ENCODE measurements at regions not wholly inside any gene's neighbourhood (a gene's known extent, or its start where the extent isn't known, plus 50 kb on each side); places are given as distances from the start of the nearest gene placed in this dataset.

- DNase-seq = no peak
These were observed 635.6 kb upstream of the ALCAM start for GRCh38 chr3:104731074-104731473.

GRCh38 chr3:104734627-104735026 is 632.1 kb upstream of the ALCAM start:
- DNase-seq = no peak

- DNase-seq = no peak
These were observed 631.0 kb upstream of the ALCAM start for GRCh38 chr3:104735691-104736090.

GRCh38 chr3:104738271-104738670 is 628.4 kb upstream of the ALCAM start:
- DNase-seq = no peak

GRCh38 chr3:104740874-104741379 is 625.8 kb upstream of the ALCAM start:
- DNase-seq = no peak

GRCh38 chr3:104742044-104742443 is 624.7 kb upstream of the ALCAM start:
- DNase-seq = no peak

GRCh38 chr3:104745313-104745712 is 621.4 kb upstream of the ALCAM start:
- no peak for DNase-seq

- DNase-seq = no peak
These were observed 620.7 kb upstream of the ALCAM start for GRCh38 chr3:104746056-104746455.

GRCh38 chr3:104750581-104750980 is 616.1 kb upstream of the ALCAM start:
- DNase-seq = no peak

- no peak for DNase-seq
These were observed 610.9 kb upstream of the ALCAM start for GRCh38 chr3:104755791-104756190.

GRCh38 chr3:104763007-104763406 is 603.7 kb upstream of the ALCAM start:
- no peak for DNase-seq

- DNase-seq = no peak
These were observed 602.2 kb upstream of the ALCAM start for GRCh38 chr3:104764496-104764895.

GRCh38 chr3:104768886-104769285 is 597.8 kb upstream of the ALCAM start:
- no peak for DNase-seq

- no peak for DNase-seq
These were observed 587.4 kb upstream of the ALCAM start for GRCh38 chr3:104779324-104779723.

GRCh38 chr3:104781112-104781511 is 585.6 kb upstream of the ALCAM start:
- DNase-seq = no peak

GRCh38 chr3:104785947-104786346 is 580.8 kb upstream of the ALCAM start:
- no peak for DNase-seq

GRCh38 chr3:104787306-104787705 is 579.4 kb upstream of the ALCAM start:
- DNase-seq = no peak

GRCh38 chr3:104788807-104789206 is 577.9 kb upstream of the ALCAM start:
- DNase-seq = no peak

- DNase-seq = no peak
These were observed 575.4 kb upstream of the ALCAM start for GRCh38 chr3:104791331-104791730.

GRCh38 chr3:104796556-104796955 is 570.2 kb upstream of the ALCAM start:
- no peak for DNase-seq

- no peak for DNase-seq
These were observed 561.7 kb upstream of the ALCAM start for GRCh38 chr3:104805042-104805441.

- DNase-seq = no peak
These were observed 561.2 kb upstream of the ALCAM start for GRCh38 chr3:104805508-104805907.

GRCh38 chr3:104810896-104811295 is 555.8 kb upstream of the ALCAM start:
- no peak for DNase-seq

GRCh38 chr3:104816008-104816407 is 550.7 kb upstream of the ALCAM start:
- DNase-seq = no peak

- DNase-seq = no peak
These were observed 550.0 kb upstream of the ALCAM start for GRCh38 chr3:104816716-104817115.

GRCh38 chr3:104819333-104819732 is 547.4 kb upstream of the ALCAM start:
- DNase-seq = no peak
